BLaER1 treated with 17β-estradiol and CSF1 and Interleukin-3, amounts not matched to agents 10 nM and 100 nM (cell line): ENCODE measurements at regions not wholly inside any gene's neighbourhood (a gene's known extent, or its start where the extent isn't known, plus 50 kb on each side); places are given as distances from the start of the nearest gene placed in this dataset.
A peak's percentile ranks its signal among the peaks of the same experiment; 100 is the strongest.

Experiments
- H3K27ac ChIP-seq, 11 experiments: shearing (Covaris generic); formaldehyde crosslinking; 2 replicates each; pipeline ENCODE4 v1.8.1; 2022
- H3K27me3 ChIP-seq, 11 experiments: shearing (Covaris generic); formaldehyde crosslinking; 2 replicates each; pipeline ENCODE4 v1.8.1; 2022
- H3K36me3 ChIP-seq, 11 experiments: shearing (Covaris generic); formaldehyde crosslinking; 2 replicates each; pipeline ENCODE4 v1.8.1; 2022
- H3K4me1 ChIP-seq, 10 experiments: shearing (Covaris generic); formaldehyde crosslinking; 2 replicates each; pipeline ENCODE4 v1.8.1; 2022
- H3K4me2 ChIP-seq, 11 experiments: shearing (Covaris generic); formaldehyde crosslinking; 2 replicates each; pipeline ENCODE4 v1.8.1; 2022
- H3K4me3 ChIP-seq, 10 experiments: shearing (Covaris generic); formaldehyde crosslinking; 2 replicates each; pipeline ENCODE4 v1.8.1; 2022
- H3K9ac ChIP-seq, 11 experiments: shearing (Covaris generic); formaldehyde crosslinking; 2 replicates each; pipeline ENCODE4 v1.8.1; 2022
- H3K9me3 ChIP-seq, 11 experiments: shearing (Covaris generic); formaldehyde crosslinking; replicated peaks in 1 of 11; 2 replicates each; pipeline ENCODE4 v1.8.1; 2022
- H4K20me1 ChIP-seq, 11 experiments: shearing (Covaris generic); formaldehyde crosslinking; 2 replicates each; pipeline ENCODE4 v1.8.1; 2022
- Cebpa-rat ChIP-seq, 11 experiments: shearing (Covaris generic); IDR thresholded peaks; 2 replicates each; pipeline ENCODE4 v1.8.1; 2022

GRCh38 chr14:62006116-62006731 is 244.0 kb downstream of the SNAPC1 start:
- Histone ChIP-seq H3K27ac (no peak overlapping the region), H3K27me3 (no peaks in the 10 kb centered on the region), H4K20me1 (no peaks in the 10 kb centered on the region), H3K36me3 (0 out of 22 replicates have a peak, but pooled peaks cover 0 to 3% (median 0%) of the 10 kb centered on the region in 11 experiments), H3K4me1 (peaks cover 0 to 6% (median 0%) of the 10 kb centered on the region in 10 experiments; a peak in 2 of 20 replicates), H3K9me3 (peaks cover 0 to 39% (median 12%) of the 10 kb centered on the region in 11 experiments; a peak in 15 of 22 replicates), H3K4me2 (no peak overlapping the region), H3K9ac (no peak overlapping the region), H3K4me3 (no peak overlapping the region)
- TF ChIP-seq Cebpa-rat (IDR thresholded peaks at IDR 0.05) = no peak

GRCh38 chr14:62015243-62015642 is 253.0 kb downstream of the SNAPC1 start:
- Histone ChIP-seq H3K4me3 (no peak overlapping the region), H4K20me1 (no peaks in the 10 kb centered on the region), H3K36me3 (no peaks in the 10 kb centered on the region), H3K4me2 (no peak overlapping the region), H3K9ac (no peak overlapping the region), H3K27me3 (no peaks in the 10 kb centered on the region), H3K4me1 (no peaks in the 10 kb centered on the region), H3K27ac (no peak overlapping the region), H3K9me3 (peaks cover 0 to 4% (median 0%) of the 10 kb centered on the region in 11 experiments; a peak in 2 of 22 replicates)
- TF ChIP-seq Cebpa-rat (IDR thresholded peaks at IDR 0.05) = no peak

GRCh38 chr14:62015945-62016344 is 253.7 kb downstream of the SNAPC1 start:
- Histone ChIP-seq H3K4me3 (no peak overlapping the region), H3K36me3 (no peaks in the 10 kb centered on the region), H3K27me3 (no peaks in the 10 kb centered on the region), H3K9me3 (peaks cover 0 to 4% (median 0%) of the 10 kb centered on the region in 11 experiments; a peak in 2 of 22 replicates), H4K20me1 (no peaks in the 10 kb centered on the region), H3K27ac (no peak overlapping the region), H3K9ac (no peak overlapping the region), H3K4me1 (no peaks in the 10 kb centered on the region), H3K4me2 (no peak overlapping the region)
- no peak for TF ChIP-seq Cebpa-rat (IDR thresholded peaks at IDR 0.05)

GRCh38 chr14:62017651-62018230 is 255.5 kb downstream of the SNAPC1 start:
- H3K4me2 ChIP-seq = no peak overlapping the region
- no peak for TF ChIP-seq Cebpa-rat (IDR thresholded peaks at IDR 0.05)
- H3K36me3 ChIP-seq = no peaks in the 10 kb centered on the region
- no peak overlapping the region for H3K4me3 ChIP-seq
- no peaks in the 10 kb centered on the region for H3K4me1 ChIP-seq
- no peaks in the 10 kb centered on the region for H3K9me3 ChIP-seq
- no peaks in the 10 kb centered on the region for H4K20me1 ChIP-seq
- H3K9ac ChIP-seq = no peak overlapping the region
- no peak overlapping the region for H3K27ac ChIP-seq
- no peaks in the 10 kb centered on the region for H3K27me3 ChIP-seq

- H3K4me2 ChIP-seq = no peak overlapping the region
- H3K36me3 ChIP-seq = no peaks in the 10 kb centered on the region
- H3K9ac ChIP-seq = no peak overlapping the region
- no peaks in the 10 kb centered on the region for H3K4me1 ChIP-seq
- H3K9me3 ChIP-seq = no peaks in the 10 kb centered on the region
- no peaks in the 10 kb centered on the region for H4K20me1 ChIP-seq
- TF ChIP-seq Cebpa-rat (IDR thresholded peaks at IDR 0.05) = no peak
- H3K4me3 ChIP-seq = no peak overlapping the region
- H3K27me3 ChIP-seq = no peaks in the 10 kb centered on the region
- H3K27ac ChIP-seq = no peak overlapping the region
These were observed 256.4 kb downstream of the SNAPC1 start for GRCh38 chr14:62018606-62019005.

- H3K27me3 ChIP-seq = no peaks in the 10 kb centered on the region
- H3K4me2 ChIP-seq = no peak overlapping the region
- no peak overlapping the region for H3K27ac ChIP-seq
- no peaks in the 10 kb centered on the region; a peak in 1 of 22 replicates for H3K9me3 ChIP-seq
- TF ChIP-seq Cebpa-rat (IDR thresholded peaks at IDR 0.05) = no peak
- no peak overlapping the region for H3K4me3 ChIP-seq
- H3K36me3 ChIP-seq = no peaks in the 10 kb centered on the region
- no peak overlapping the region for H3K9ac ChIP-seq
- H4K20me1 ChIP-seq = no peaks in the 10 kb centered on the region
- peaks cover 0 to 8% (median 0%) of the 10 kb centered on the region in 10 experiments; a peak in 4 of 20 replicates for H3K4me1 ChIP-seq
These were observed 265.7 kb downstream of the SNAPC1 start for GRCh38 chr14:62027958-62028357.

GRCh38 chr14:62029569-62029924 is 267.3 kb downstream of the SNAPC1 start:
- H3K27me3 ChIP-seq = no peaks in the 10 kb centered on the region
- peaks cover 0 to 12% (median 5%) of the 10 kb centered on the region in 11 experiments; a peak in 6 of 22 replicates for H3K9me3 ChIP-seq
- H3K27ac ChIP-seq = no peak overlapping the region
- H3K4me1 ChIP-seq = peaks cover 0 to 8% (median 0%) of the 10 kb centered on the region in 10 experiments; a peak in 4 of 20 replicates
- H3K4me2 ChIP-seq = peak overlapping the region in 3 of 11 experiments; percentile 3 to 16 (median 10); a peak in 3 of 22 replicates
- no peak overlapping the region for H3K9ac ChIP-seq
- H3K4me3 ChIP-seq = no peak overlapping the region
- no peaks in the 10 kb centered on the region for H3K36me3 ChIP-seq
- no peak for TF ChIP-seq Cebpa-rat (IDR thresholded peaks at IDR 0.05)
- H4K20me1 ChIP-seq = no peaks in the 10 kb centered on the region

- no peak overlapping the region for H3K4me2 ChIP-seq
- H3K9ac ChIP-seq = no peak overlapping the region
- no peaks in the 10 kb centered on the region for H3K27me3 ChIP-seq
These were observed 268.2 kb downstream of the SNAPC1 start for GRCh38 chr14:62030387-62030786.

GRCh38 chr14:62031504-62031903 is 269.3 kb downstream of the SNAPC1 start:
- no peak for TF ChIP-seq Cebpa-rat (IDR thresholded peaks at IDR 0.05)
- H3K9ac ChIP-seq = no peak overlapping the region
- H3K27ac ChIP-seq = no peak overlapping the region
- no peaks in the 10 kb centered on the region for H3K36me3 ChIP-seq
- H4K20me1 ChIP-seq = no peaks in the 10 kb centered on the region
- no peak overlapping the region for H3K4me3 ChIP-seq
- H3K27me3 ChIP-seq = no peaks in the 10 kb centered on the region
- no peak overlapping the region for H3K4me2 ChIP-seq
- peaks cover 0 to 12% (median 5%) of the 10 kb centered on the region in 11 experiments; a peak in 7 of 22 replicates for H3K9me3 ChIP-seq
- peaks cover 0 to 8% (median 0%) of the 10 kb centered on the region in 10 experiments; a peak in 4 of 20 replicates for H3K4me1 ChIP-seq

More at GRCh38 chr14:62030387-62030786, 268.2 kb downstream of the SNAPC1 start:
- peaks cover 0 to 8% (median 0%) of the 10 kb centered on the region in 10 experiments; a peak in 4 of 20 replicates for H3K4me1 ChIP-seq
- H3K27ac ChIP-seq = no peak overlapping the region
- H3K4me3 ChIP-seq = no peak overlapping the region
- no peaks in the 10 kb centered on the region for H4K20me1 ChIP-seq
- H3K36me3 ChIP-seq = no peaks in the 10 kb centered on the region
- no peak for TF ChIP-seq Cebpa-rat (IDR thresholded peaks at IDR 0.05)
- peaks cover 0 to 12% (median 5%) of the 10 kb centered on the region in 11 experiments; a peak in 6 of 22 replicates for H3K9me3 ChIP-seq
